ENCODE measurements at regions not wholly inside any gene's neighbourhood (a gene's known extent, or its start where the extent isn't known, plus 50 kb on each side); places are given as distances from the start of the nearest gene placed in this dataset.

DNA sequence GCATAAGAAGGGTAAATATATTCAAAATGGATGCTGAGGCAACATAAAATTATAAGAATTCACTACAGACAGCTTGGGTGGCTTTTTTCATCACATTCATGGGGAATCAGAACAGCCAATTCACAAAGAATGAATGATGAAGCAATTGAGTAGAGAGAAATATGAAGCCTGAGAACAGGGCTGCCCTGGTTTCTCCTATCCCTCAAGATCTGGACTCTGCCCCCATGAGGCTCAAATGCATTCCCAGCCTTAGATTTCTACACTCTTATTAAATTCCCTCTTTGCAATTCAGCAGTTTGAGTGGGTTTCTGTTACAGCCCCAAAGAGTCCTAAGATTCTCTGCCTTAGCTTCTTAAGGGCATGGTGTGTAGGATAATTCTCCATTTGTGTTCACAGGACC, 172.5 kb downstream of the MAIP1 start:
- TF ChIP-seq, protein P1, sequence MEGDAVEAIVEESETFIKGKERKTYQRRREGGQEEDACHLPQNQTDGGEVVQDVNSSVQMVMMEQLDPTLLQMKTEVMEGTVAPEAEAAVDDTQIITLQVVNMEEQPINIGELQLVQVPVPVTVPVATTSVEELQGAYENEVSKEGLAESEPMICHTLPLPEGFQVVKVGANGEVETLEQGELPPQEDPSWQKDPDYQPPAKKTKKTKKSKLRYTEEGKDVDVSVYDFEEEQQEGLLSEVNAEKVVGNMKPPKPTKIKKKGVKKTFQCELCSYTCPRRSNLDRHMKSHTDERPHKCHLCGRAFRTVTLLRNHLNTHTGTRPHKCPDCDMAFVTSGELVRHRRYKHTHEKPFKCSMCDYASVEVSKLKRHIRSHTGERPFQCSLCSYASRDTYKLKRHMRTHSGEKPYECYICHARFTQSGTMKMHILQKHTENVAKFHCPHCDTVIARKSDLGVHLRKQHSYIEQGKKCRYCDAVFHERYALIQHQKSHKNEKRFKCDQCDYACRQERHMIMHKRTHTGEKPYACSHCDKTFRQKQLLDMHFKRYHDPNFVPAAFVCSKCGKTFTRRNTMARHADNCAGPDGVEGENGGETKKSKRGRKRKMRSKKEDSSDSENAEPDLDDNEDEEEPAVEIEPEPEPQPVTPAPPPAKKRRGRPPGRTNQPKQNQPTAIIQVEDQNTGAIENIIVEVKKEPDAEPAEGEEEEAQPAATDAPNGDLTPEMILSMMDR (IDR thresholded peaks at IDR 0.05; ENCODE audit: extremely low read depth, missing control alignments): no peak

DNA sequence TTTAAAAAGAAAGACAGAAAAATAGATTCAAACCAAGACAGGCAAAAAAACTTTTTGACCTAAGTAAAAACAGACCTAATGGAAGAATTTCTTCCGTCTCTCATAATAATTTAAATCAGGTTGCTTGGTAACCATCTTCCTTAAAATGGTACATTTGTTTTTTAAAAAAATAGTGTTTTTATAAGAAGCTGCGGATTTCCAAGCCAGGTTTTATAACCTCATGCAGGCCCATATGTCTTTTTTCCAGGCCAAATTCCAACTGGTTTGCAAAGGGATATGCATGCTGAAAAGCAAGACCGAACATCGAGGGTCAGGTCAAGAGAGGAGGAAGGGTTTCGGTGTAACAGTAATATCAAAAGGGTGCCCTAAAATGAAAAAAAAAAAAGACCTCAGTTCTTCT, 172.9 kb downstream of the MAIP1 start:
- TF ChIP-seq, protein P1 (IDR thresholded peaks at IDR 0.05; ENCODE audit: extremely low read depth, missing control alignments): no peak
- DNase-seq (ENCODE audit: low spot score): no peak

More for the DNA sequence above, 172.5 kb downstream of the MAIP1 start:
- DNase-seq (ENCODE audit: low spot score): no peak

DNA sequence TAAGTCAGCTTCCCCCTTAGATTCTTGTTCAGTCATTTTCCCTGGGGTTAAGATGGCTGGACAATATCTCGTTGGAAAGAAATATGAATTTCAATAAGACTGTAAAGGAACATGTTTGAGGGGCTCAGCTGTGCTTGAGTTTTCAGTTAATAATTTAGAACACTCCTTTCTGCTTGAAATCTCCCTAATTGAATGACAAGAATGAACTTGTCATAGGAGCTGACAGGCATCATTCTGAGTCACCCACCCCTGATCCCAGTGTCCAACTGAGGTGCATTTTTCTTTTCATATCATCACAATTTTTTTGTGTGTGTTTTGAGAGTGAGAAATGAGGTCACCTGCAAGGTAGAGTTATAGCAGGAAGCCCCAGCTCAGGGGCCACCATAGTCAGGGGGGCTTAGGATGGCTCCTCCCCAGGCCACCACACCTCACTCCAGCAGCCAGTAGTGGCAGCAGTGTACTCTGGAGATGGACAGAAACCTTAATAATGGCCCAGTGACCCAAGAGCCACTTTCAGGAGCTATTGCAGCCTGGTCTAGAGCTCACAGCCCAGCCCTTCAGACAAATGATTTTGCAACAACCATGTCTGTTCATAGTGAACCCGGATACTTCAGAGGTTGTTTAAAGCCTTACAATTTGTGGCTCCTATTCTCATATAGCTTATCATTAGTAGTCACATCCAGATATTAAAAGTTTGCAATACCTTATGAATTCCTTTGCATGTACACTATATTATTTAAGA, 174.5 kb downstream of the MAIP1 start:
- no peak for DNase-seq (ENCODE audit: low spot score)
- TF ChIP-seq, protein P1 (IDR thresholded peaks at IDR 0.05; ENCODE audit: extremely low read depth, missing control alignments): no peak

GRCh38 chr2:200130762-200131166, 175.4 kb downstream of the MAIP1 start:
- TF ChIP-seq, protein P1 (IDR thresholded peaks at IDR 0.05; ENCODE audit: extremely low read depth, missing control alignments): no peak
- DNase-seq (ENCODE audit: low spot score): no peak

GRCh38 chr2:200131307-200131706, 175.2 kb upstream of the SPATS2L start:
- TF ChIP-seq, protein P1 (IDR thresholded peaks at IDR 0.05; ENCODE audit: extremely low read depth, missing control alignments): no peak
- DNase-seq (ENCODE audit: low spot score): no peak

- TF ChIP-seq, protein P1 (IDR thresholded peaks at IDR 0.05; ENCODE audit: extremely low read depth, missing control alignments): no peak
These were observed 171.4 kb upstream of the SPATS2L start for GRCh38 chr2:200135082-200135481.

DNA sequence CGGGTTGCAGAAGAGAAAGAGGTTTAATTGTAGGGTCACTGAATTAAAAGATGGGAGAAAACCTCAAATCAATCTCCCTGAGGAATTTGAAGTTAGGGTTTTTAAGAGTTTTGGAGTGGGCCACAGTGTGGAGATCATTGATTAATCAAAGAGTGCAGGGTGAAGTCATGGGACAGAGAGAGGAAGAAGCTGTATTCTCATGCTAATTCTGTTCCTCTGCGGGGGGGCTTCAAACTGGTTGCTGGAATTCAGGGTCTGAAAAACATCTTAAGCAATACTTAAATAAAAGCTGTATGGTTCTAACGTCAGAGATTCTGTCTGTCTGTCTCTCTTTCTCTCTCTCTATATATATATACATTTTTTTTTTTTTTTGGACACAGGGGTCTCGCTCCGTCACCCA, 169.8 kb upstream of the SPATS2L start:
- TF ChIP-seq, protein P1 (IDR thresholded peaks at IDR 0.05; ENCODE audit: extremely low read depth, missing control alignments): no peak
- DNase-seq (ENCODE audit: low spot score): no peak

More at GRCh38 chr2:200135082-200135481, 171.4 kb upstream of the SPATS2L start:
- DNase-seq (ENCODE audit: low spot score): no peak

Measured in GM20000 (cell line).